GM23338 (cell line): ENCODE measurements at regions not wholly inside any gene's neighbourhood (a gene's known extent, or its start where the extent isn't known, plus 50 kb on each side); places are given as distances from the start of the nearest gene placed in this dataset.

Experiments used
- ATAC-seq: fragments of 200-7000 bp; cut with Tn5 transposase; 3 replicates; pipeline ENCODE4 v1.9.1; 2020
- DNase-seq: peaks from one replicate; pipeline ENCODE4 v3.0.0-alpha.2; 2015; ENCODE audit warnings: low spot score
- H2AFZ ChIP-seq: fragments of 200-600 bp; sonication (generic); 2 replicates; pipeline ENCODE4 v1.8.0; 2016; ENCODE audit warnings: antibody characterized with exemption, mild to moderate bottlenecking, moderate library complexity
- H3F3A ChIP-seq: fragments of 200-600 bp; sonication (generic); replicated peaks from 2 replicates; pipeline ENCODE4 v1.8.0; 2017; ENCODE audit warnings: antibody characterized with exemption, mixed run types, low read depth
- H3K27ac ChIP-seq: fragments of 200-600 bp; sonication (generic); 2 replicates; pipeline ENCODE4 v1.6.1; 2016; ENCODE audit warnings: low read depth
- H3K27me3 ChIP-seq: fragments of 200-600 bp; sonication (generic); 2 replicates; pipeline ENCODE4 v1.8.0; 2016; ENCODE audit warnings: mild to moderate bottlenecking, mixed run types, moderate library complexity; ENCODE audit not compliant: insufficient read depth
- H3K36me3 ChIP-seq: fragments of 200-600 bp; sonication (generic); 2 replicates; pipeline ENCODE4 v1.8.0; 2016; ENCODE audit warnings: mild to moderate bottlenecking; ENCODE audit not compliant: insufficient read depth
- H3K4me1 ChIP-seq: fragments of 200-600 bp; sonication (generic); 2 replicates; pipeline ENCODE4 v1.8.0; 2016; ENCODE audit warnings: mild to moderate bottlenecking, moderate library complexity; ENCODE audit not compliant: insufficient read depth
- H3K4me2 ChIP-seq: fragments of 200-600 bp; sonication (generic); 2 replicates; pipeline ENCODE4 v1.7.1; 2017; ENCODE audit warnings: mixed run types
- H3K4me3 ChIP-seq: fragments of 200-600 bp; sonication (generic); 2 replicates; pipeline ENCODE4 v1.6.1; 2016; ENCODE audit warnings: mixed run types
- H3K79me2 ChIP-seq: fragments of 200-600 bp; sonication (generic); replicated peaks from 2 replicates; pipeline ENCODE4 v1.8.0; 2017; ENCODE audit warnings: mild to moderate bottlenecking; ENCODE audit not compliant: insufficient read depth
- H3K9me2 ChIP-seq: fragments of 200-600 bp; sonication (generic); 2 replicates; pipeline ENCODE4 v1.8.0; 2017; ENCODE audit not compliant: insufficient read depth
- H4K20me1 ChIP-seq: fragments of 200-600 bp; sonication (generic); replicated peaks from 2 replicates; pipeline ENCODE4 v1.8.0; 2017; ENCODE audit warnings: mild to moderate bottlenecking; ENCODE audit not compliant: insufficient read depth
- H3K27ac Mint-ChIP-seq: 2 replicates; pipeline ENCODE4 v1.8.0; 2020; ENCODE audit warnings: inconsistent platforms, mild to moderate bottlenecking, moderate library complexity, mixed read lengths
- H3K27me3 Mint-ChIP-seq: 3 replicates; pipeline ENCODE4 v1.8.0; 2022; ENCODE audit warnings: low read depth, mild to moderate bottlenecking, moderate library complexity, mixed read lengths, inconsistent platforms; ENCODE audit not compliant: insufficient read depth, poor library complexity
- H3K36me3 Mint-ChIP-seq: 3 replicates; pipeline ENCODE4 v1.8.0; 2021; ENCODE audit warnings: low read depth, mild to moderate bottlenecking, inconsistent platforms, moderate library complexity, mixed read lengths
- H3K4me1 Mint-ChIP-seq: 3 replicates; pipeline ENCODE4 v1.8.0; 2020; ENCODE audit warnings: mild to moderate bottlenecking, inconsistent platforms, mixed read lengths
- H3K4me3 Mint-ChIP-seq: 3 replicates; pipeline ENCODE4 v1.8.0; 2021; ENCODE audit warnings: moderate library complexity, mild to moderate bottlenecking, inconsistent platforms, mixed read lengths
- H3K9me3 Mint-ChIP-seq: 3 replicates; pipeline ENCODE4 v1.8.0; 2020; ENCODE audit warnings: moderate library complexity, mild to moderate bottlenecking, inconsistent platforms, mixed read lengths
- CREB1 ChIP-seq: fragments of 250-450 bp; sonication (Bioruptor Pico); IDR thresholded peaks from 2 replicates; pipeline ENCODE4 v1.5.0; 2020; ENCODE audit warnings: low read depth, mild to moderate bottlenecking, moderate library complexity
- ETS1 ChIP-seq: IDR thresholded peaks from 2 replicates; pipeline ENCODE4 v1.6.1; 2016; ENCODE audit warnings: antibody characterized with exemption
- EZH2 ChIP-seq: fragments of 200-600 bp; sonication (generic); IDR thresholded peaks from one replicate; pipeline ENCODE4 v1.8.0; 2017; ENCODE audit warnings: antibody characterized with exemption, mild to moderate bottlenecking, low read depth; ENCODE audit not compliant: unreplicated experiment
- EZH2phosphoT487 ChIP-seq: fragments of 200-600 bp; sonication (generic); IDR thresholded peaks from one replicate; pipeline ENCODE4 v1.8.1; 2018; ENCODE audit warnings: antibody characterized with exemption; ENCODE audit not compliant: unreplicated experiment
- JUNB ChIP-seq: IDR thresholded peaks from one replicate; pipeline ENCODE4 v1.6.1; 2016; ENCODE audit warnings: antibody characterized with exemption; ENCODE audit not compliant: unreplicated experiment
- NANOG ChIP-seq: IDR thresholded peaks from 2 replicates; pipeline ENCODE4 v1.6.1; 2016; ENCODE audit warnings: antibody characterized with exemption, borderline replicate concordance
- POLR2AphosphoS5 ChIP-seq: IDR thresholded peaks from 2 replicates; pipeline ENCODE4 v1.6.1; 2016; ENCODE audit warnings: antibody characterized with exemption, low read depth
- ZNF114 ChIP-seq: fragments of 250-450 bp; sonication (Bioruptor Pico); IDR thresholded peaks from 2 replicates; pipeline ENCODE4 v1.5.0; 2020; ENCODE audit warnings: mild to moderate bottlenecking, moderate library complexity
- ZNF331 ChIP-seq: fragments of 250-450 bp; sonication (Bioruptor Pico); IDR thresholded peaks from 2 replicates; pipeline ENCODE4 v1.5.0; 2020; ENCODE audit warnings: low read depth, mild to moderate bottlenecking, moderate library complexity
- TF ChIP-seq, protein P1 (sequence below): IDR thresholded peaks from one replicate; pipeline ENCODE4 v1.6.1; 2018; ENCODE audit warnings: antibody characterized with exemption; ENCODE audit not compliant: unreplicated experiment
- TF ChIP-seq, protein P2 (sequence below), 2 experiments: fragments of 200-600 bp in 1 of 2; sonication (generic) in 1 of 2; conservative IDR thresholded peaks; 2 replicates each; pipeline versions ENCODE4 v1.5.1 to v1.6.1; 2016 to 2017; ENCODE audit warnings: antibody characterized with exemption in 2 of 2, low read depth in 2 of 2, mild to moderate bottlenecking in 2 of 2, moderate library complexity in 1 of 2
- TF ChIP-seq, protein P3 (sequence below): fragments of 250-450 bp; sonication (Bioruptor Pico); IDR thresholded peaks from 2 replicates; pipeline ENCODE4 v1.5.0; 2020; ENCODE audit warnings: mild to moderate bottlenecking, moderate library complexity

DNA sequence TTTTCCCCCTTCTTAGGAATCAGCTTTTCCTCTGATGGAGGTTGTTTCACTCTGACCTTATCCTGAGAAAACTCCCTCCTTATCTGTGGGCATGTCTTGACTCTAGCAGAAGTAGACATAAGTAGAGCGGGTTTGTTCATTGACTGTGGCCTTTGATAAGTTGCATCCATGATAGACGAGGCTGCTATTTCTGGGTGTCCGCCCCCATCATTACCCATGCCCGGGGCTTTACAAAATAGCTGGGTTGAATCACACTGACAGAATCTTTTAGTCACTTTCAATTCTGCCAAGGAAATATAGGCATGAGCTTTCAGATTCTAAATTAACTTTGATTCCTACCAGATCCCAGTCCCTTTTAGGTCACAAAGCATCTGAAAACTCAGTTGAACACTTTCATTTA is 223.8 kb downstream of the SEC61B start:
- H3K4me2 ChIP-seq = no peak overlapping the region
- H3K36me3 Mint-ChIP-seq = no peaks in the 10 kb centered on the region
- no peak for ATAC-seq
- no peaks in the 10 kb centered on the region for H3K4me1 Mint-ChIP-seq
- DNase-seq = no peak
- H3K27ac ChIP-seq = no peak overlapping the region
- peaks cover 3% of the 10 kb centered on the region; the same call in 1 of the 2 replicates for H3K9me2 ChIP-seq
- H3F3A ChIP-seq = no peaks in the 10 kb centered on the region
- no peaks in the 10 kb centered on the region for H3K27me3 ChIP-seq
- H3K4me3 ChIP-seq = no peak overlapping the region
- H3K79me2 ChIP-seq = no peaks in the 10 kb centered on the region
- no peak overlapping the region for H3K27ac Mint-ChIP-seq
- peaks cover 3% of the 10 kb centered on the region for H3K27me3 Mint-ChIP-seq
- no peak overlapping the region for H3K4me3 Mint-ChIP-seq
- TF ChIP-seq ZNF114 (CRISPR knock-in tag) = no peak
- no peak for TF ChIP-seq JUNB
- TF ChIP-seq EZH2 = no peak
- TF ChIP-seq, protein P1, sequence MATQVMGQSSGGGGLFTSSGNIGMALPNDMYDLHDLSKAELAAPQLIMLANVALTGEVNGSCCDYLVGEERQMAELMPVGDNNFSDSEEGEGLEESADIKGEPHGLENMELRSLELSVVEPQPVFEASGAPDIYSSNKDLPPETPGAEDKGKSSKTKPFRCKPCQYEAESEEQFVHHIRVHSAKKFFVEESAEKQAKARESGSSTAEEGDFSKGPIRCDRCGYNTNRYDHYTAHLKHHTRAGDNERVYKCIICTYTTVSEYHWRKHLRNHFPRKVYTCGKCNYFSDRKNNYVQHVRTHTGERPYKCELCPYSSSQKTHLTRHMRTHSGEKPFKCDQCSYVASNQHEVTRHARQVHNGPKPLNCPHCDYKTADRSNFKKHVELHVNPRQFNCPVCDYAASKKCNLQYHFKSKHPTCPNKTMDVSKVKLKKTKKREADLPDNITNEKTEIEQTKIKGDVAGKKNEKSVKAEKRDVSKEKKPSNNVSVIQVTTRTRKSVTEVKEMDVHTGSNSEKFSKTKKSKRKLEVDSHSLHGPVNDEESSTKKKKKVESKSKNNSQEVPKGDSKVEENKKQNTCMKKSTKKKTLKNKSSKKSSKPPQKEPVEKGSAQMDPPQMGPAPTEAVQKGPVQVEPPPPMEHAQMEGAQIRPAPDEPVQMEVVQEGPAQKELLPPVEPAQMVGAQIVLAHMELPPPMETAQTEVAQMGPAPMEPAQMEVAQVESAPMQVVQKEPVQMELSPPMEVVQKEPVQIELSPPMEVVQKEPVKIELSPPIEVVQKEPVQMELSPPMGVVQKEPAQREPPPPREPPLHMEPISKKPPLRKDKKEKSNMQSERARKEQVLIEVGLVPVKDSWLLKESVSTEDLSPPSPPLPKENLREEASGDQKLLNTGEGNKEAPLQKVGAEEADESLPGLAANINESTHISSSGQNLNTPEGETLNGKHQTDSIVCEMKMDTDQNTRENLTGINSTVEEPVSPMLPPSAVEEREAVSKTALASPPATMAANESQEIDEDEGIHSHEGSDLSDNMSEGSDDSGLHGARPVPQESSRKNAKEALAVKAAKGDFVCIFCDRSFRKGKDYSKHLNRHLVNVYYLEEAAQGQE = no peak
- TF ChIP-seq NANOG = no peak
- TF ChIP-seq ETS1 = no peak
- TF ChIP-seq EZH2phosphoT487 = no peak
- TF ChIP-seq, protein P2, sequence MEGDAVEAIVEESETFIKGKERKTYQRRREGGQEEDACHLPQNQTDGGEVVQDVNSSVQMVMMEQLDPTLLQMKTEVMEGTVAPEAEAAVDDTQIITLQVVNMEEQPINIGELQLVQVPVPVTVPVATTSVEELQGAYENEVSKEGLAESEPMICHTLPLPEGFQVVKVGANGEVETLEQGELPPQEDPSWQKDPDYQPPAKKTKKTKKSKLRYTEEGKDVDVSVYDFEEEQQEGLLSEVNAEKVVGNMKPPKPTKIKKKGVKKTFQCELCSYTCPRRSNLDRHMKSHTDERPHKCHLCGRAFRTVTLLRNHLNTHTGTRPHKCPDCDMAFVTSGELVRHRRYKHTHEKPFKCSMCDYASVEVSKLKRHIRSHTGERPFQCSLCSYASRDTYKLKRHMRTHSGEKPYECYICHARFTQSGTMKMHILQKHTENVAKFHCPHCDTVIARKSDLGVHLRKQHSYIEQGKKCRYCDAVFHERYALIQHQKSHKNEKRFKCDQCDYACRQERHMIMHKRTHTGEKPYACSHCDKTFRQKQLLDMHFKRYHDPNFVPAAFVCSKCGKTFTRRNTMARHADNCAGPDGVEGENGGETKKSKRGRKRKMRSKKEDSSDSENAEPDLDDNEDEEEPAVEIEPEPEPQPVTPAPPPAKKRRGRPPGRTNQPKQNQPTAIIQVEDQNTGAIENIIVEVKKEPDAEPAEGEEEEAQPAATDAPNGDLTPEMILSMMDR (conservative IDR thresholded peaks at IDR 0.05; ENCODE audit: low read depth in 2 of 2) = no peak
- TF ChIP-seq ZNF331 (CRISPR knock-in tag) = no peak
- TF ChIP-seq CREB1 = no peak
- no peak for TF ChIP-seq POLR2AphosphoS5
- TF ChIP-seq, protein P3, sequence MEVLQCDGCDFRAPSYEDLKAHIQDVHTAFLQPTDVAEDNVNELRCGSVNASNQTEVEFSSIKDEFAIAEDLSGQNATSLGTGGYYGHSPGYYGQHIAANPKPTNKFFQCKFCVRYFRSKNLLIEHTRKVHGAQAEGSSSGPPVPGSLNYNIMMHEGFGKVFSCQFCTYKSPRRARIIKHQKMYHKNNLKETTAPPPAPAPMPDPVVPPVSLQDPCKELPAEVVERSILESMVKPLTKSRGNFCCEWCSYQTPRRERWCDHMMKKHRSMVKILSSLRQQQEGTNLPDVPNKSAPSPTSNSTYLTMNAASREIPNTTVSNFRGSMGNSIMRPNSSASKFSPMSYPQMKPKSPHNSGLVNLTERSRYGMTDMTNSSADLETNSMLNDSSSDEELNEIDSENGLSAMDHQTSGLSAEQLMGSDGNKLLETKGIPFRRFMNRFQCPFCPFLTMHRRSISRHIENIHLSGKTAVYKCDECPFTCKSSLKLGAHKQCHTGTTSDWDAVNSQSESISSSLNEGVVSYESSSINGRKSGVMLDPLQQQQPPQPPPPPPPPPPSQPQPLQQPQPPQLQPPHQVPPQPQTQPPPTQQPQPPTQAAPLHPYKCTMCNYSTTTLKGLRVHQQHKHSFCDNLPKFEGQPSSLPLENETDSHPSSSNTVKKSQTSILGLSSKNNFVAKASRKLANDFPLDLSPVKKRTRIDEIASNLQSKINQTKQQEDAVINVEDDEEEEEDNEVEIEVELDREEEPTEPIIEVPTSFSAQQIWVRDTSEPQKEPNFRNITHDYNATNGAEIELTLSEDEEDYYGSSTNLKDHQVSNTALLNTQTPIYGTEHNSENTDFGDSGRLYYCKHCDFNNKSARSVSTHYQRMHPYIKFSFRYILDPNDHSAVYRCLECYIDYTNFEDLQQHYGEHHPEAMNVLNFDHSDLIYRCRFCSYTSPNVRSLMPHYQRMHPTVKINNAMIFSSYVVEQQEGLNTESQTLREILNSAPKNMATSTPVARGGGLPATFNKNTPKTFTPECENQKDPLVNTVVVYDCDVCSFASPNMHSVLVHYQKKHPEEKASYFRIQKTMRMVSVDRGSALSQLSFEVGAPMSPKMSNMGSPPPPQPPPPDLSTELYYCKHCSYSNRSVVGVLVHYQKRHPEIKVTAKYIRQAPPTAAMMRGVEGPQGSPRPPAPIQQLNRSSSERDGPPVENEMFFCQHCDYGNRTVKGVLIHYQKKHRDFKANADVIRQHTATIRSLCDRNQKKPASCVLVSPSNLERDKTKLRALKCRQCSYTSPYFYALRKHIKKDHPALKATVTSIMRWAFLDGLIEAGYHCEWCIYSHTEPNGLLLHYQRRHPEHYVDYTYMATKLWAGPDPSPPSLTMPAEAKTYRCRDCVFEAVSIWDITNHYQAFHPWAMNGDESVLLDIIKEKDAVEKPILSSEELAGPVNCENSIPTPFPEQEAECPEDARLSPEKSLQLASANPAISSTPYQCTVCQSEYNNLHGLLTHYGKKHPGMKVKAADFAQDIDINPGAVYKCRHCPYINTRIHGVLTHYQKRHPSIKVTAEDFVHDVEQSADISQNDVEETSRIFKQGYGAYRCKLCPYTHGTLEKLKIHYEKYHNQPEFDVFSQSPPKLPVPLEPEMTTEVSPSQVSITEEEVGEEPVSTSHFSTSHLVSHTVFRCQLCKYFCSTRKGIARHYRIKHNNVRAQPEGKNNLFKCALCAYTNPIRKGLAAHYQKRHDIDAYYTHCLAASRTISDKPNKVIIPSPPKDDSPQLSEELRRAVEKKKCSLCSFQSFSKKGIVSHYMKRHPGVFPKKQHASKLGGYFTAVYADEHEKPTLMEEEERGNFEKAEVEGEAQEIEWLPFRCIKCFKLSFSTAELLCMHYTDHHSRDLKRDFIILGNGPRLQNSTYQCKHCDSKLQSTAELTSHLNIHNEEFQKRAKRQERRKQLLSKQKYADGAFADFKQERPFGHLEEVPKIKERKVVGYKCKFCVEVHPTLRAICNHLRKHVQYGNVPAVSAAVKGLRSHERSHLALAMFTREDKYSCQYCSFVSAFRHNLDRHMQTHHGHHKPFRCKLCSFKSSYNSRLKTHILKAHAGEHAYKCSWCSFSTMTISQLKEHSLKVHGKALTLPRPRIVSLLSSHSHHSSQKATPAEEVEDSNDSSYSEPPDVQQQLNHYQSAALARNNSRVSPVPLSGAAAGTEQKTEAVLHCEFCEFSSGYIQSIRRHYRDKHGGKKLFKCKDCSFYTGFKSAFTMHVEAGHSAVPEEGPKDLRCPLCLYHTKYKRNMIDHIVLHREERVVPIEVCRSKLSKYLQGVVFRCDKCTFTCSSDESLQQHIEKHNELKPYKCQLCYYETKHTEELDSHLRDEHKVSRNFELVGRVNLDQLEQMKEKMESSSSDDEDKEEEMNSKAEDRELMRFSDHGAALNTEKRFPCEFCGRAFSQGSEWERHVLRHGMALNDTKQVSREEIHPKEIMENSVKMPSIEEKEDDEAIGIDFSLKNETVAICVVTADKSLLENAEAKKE (CRISPR knock-in tag) = no peak
- H2AFZ ChIP-seq = no peak overlapping the region
- H3K36me3 ChIP-seq = no peaks in the 10 kb centered on the region
- H4K20me1 ChIP-seq = no peaks in the 10 kb centered on the region
- no peaks in the 10 kb centered on the region for H3K9me3 Mint-ChIP-seq
- no peaks in the 10 kb centered on the region for H3K4me1 ChIP-seq
